Esophagus muscularis mucosa (tissue), 4 donors: ENCODE measurements at regions not wholly inside any gene's neighbourhood (a gene's known extent, or its start where the extent isn't known, plus 50 kb on each side); places are given as distances from the start of the nearest gene placed in this dataset.

Experiments used
- CTCF ChIP-seq, 3 experiments: fragments of 200-600 bp in 2 of 3; fragments of 450-650 bp in 1 of 3; sonication (generic) in 2 of 3; IDR thresholded peaks; one replicate each; pipeline ENCODE4 v1.5.1; 2017 to 2019; ENCODE audit warnings: antibody characterized with exemption in 3 of 3, mild to moderate bottlenecking in 2 of 3, moderate library complexity in 1 of 3
- EP300 ChIP-seq: sonication (generic); formaldehyde crosslinking; IDR thresholded peaks from one replicate; pipeline ENCODE4 v1.6.1; 2017; ENCODE audit warnings: antibody characterized with exemption
- POLR2A ChIP-seq: fragments of 450-650 bp; IDR thresholded peaks from one replicate; pipeline ENCODE4 v1.6.1; 2017; ENCODE audit warnings: antibody characterized with exemption, moderate library complexity, mild to moderate bottlenecking, low read depth
- POLR2AphosphoS5 ChIP-seq, 2 donors: sonication (generic); formaldehyde crosslinking; IDR thresholded peaks; one replicate each; pipeline ENCODE4 v1.6.1; 2017; ENCODE audit warnings: antibody characterized with exemption in 2 of 2

- TF ChIP-seq CTCF (IDR thresholded peaks at IDR 0.05) (no peak), POLR2AphosphoS5 (IDR thresholded peaks at IDR 0.05) (no peak), EP300 (no peak), POLR2A (no peak)
Observed at GRCh38 chr2:224110811-224111210, 71.7 kb upstream of the SERPINE2 start.
